ENCODE measurements at regions not wholly inside any gene's neighbourhood (a gene's known extent, or its start where the extent isn't known, plus 50 kb on each side); places are given as distances from the start of the nearest gene placed in this dataset.

DNA sequence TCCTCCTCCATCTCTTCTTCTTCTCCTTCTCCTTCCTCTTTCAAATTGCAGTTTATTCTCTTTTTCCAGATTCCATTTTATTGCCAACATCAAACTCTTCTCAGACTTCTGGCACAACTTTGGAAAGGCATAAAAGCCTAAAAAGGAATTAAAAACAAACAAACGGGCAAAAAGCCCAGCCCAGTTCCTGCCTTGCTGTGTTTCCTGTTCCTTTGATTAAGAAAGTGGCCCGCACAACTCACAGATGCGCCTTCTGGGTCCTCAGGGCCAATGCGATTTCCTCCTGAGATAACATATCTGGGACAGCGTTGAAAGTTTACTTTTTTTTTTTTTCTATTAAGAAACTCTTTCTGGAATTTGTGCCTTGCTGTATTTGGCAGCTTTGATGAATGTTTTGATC is 158.7 kb upstream of the UBE3A start:
- TF ChIP-seq RAD21 (IDR thresholded peaks at IDR 0.05; ENCODE audit: low read length): no peak
- TF ChIP-seq, protein P1, sequence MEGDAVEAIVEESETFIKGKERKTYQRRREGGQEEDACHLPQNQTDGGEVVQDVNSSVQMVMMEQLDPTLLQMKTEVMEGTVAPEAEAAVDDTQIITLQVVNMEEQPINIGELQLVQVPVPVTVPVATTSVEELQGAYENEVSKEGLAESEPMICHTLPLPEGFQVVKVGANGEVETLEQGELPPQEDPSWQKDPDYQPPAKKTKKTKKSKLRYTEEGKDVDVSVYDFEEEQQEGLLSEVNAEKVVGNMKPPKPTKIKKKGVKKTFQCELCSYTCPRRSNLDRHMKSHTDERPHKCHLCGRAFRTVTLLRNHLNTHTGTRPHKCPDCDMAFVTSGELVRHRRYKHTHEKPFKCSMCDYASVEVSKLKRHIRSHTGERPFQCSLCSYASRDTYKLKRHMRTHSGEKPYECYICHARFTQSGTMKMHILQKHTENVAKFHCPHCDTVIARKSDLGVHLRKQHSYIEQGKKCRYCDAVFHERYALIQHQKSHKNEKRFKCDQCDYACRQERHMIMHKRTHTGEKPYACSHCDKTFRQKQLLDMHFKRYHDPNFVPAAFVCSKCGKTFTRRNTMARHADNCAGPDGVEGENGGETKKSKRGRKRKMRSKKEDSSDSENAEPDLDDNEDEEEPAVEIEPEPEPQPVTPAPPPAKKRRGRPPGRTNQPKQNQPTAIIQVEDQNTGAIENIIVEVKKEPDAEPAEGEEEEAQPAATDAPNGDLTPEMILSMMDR (conservative IDR thresholded peaks at IDR 0.05; ENCODE audit: low read depth, low read length): no peak

All from IMR-90 (cell line).